ENCODE measurements at regions not wholly inside any gene's neighbourhood (a gene's known extent, or its start where the extent isn't known, plus 50 kb on each side); places are given as distances from the start of the nearest gene placed in this dataset.
A peak's percentile ranks its signal among the peaks of the same experiment; 100 is the strongest.

- DNase-seq (ENCODE audit: low spot score): no peak
- H3K36me3 ChIP-seq: no peaks in the 10 kb centered on the region
- TF ChIP-seq, protein P1, sequence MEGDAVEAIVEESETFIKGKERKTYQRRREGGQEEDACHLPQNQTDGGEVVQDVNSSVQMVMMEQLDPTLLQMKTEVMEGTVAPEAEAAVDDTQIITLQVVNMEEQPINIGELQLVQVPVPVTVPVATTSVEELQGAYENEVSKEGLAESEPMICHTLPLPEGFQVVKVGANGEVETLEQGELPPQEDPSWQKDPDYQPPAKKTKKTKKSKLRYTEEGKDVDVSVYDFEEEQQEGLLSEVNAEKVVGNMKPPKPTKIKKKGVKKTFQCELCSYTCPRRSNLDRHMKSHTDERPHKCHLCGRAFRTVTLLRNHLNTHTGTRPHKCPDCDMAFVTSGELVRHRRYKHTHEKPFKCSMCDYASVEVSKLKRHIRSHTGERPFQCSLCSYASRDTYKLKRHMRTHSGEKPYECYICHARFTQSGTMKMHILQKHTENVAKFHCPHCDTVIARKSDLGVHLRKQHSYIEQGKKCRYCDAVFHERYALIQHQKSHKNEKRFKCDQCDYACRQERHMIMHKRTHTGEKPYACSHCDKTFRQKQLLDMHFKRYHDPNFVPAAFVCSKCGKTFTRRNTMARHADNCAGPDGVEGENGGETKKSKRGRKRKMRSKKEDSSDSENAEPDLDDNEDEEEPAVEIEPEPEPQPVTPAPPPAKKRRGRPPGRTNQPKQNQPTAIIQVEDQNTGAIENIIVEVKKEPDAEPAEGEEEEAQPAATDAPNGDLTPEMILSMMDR (IDR thresholded peaks at IDR 0.05): no peak
- H3K9me3 ChIP-seq: no peaks in the 10 kb centered on the region
- H3K4me3 ChIP-seq: no peak overlapping the region
- H3K27me3 ChIP-seq: no peaks in the 10 kb centered on the region
- H3K27ac ChIP-seq: no peak overlapping the region
- H3K4me1 ChIP-seq: peaks cover 0 to under 1% of the 10 kb centered on the region in 2 donors
Measured at GRCh38 chr11:92436034-92436920, 211.7 kb downstream of the FAT3 start.

- H3K36me3 ChIP-seq: no peaks in the 10 kb centered on the region
- peaks cover 0 to 6% of the 10 kb centered on the region in 2 donors for H3K4me1 ChIP-seq
- no peaks in the 10 kb centered on the region for H3K27me3 ChIP-seq
- DNase-seq (ENCODE audit: low spot score): no peak
- no peak overlapping the region for H3K4me3 ChIP-seq
- no peak overlapping the region for H3K27ac ChIP-seq
- TF ChIP-seq, protein P1 (IDR thresholded peaks at IDR 0.05): no peak
- no peaks in the 10 kb centered on the region for H3K9me3 ChIP-seq
Measured at GRCh38 chr11:92439133-92439532, 214.5 kb downstream of the FAT3 start.

- Histone ChIP-seq H3K9me3 (no peaks in the 10 kb centered on the region), H3K27ac (peak overlapping the region in 1 of 2 donors; percentile 54), H3K27me3 (no peaks in the 10 kb centered on the region), H3K4me3 (no peak overlapping the region), H3K4me1 (peaks cover 0 to 6% of the 10 kb centered on the region in 2 donors), H3K36me3 (no peaks in the 10 kb centered on the region)
- TF ChIP-seq, protein P1 (IDR thresholded peaks at IDR 0.05): no peak
- no peak for DNase-seq (ENCODE audit: low spot score)
Measured at GRCh38 chr11:92440701-92441442, 216.3 kb downstream of the FAT3 start.

DNA sequence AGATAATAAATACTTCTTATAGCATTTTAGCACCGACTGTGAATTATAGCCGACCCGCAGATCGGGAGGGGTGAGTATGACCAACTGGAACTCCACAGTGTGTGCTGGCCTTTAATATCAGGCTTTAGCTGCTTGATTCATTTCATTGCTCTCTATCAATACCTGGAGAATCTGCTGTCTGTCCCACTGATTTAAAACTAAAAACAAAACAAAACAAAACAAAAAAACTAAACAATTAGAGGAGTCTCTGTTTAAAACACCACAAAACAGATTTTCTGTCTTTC lies 216.8 kb downstream of the FAT3 start:
- DNase-seq (ENCODE audit: low spot score): no peak
- Histone ChIP-seq H3K27me3 (no peaks in the 10 kb centered on the region), H3K27ac (peak overlapping the region in 1 of 2 donors; percentile 54), H3K36me3 (no peaks in the 10 kb centered on the region), H3K4me1 (peaks cover 0 to 6% of the 10 kb centered on the region in 2 donors), H3K4me3 (no peak overlapping the region), H3K9me3 (no peaks in the 10 kb centered on the region)
- TF ChIP-seq, protein P1 (IDR thresholded peaks at IDR 0.05): no peak

DNA sequence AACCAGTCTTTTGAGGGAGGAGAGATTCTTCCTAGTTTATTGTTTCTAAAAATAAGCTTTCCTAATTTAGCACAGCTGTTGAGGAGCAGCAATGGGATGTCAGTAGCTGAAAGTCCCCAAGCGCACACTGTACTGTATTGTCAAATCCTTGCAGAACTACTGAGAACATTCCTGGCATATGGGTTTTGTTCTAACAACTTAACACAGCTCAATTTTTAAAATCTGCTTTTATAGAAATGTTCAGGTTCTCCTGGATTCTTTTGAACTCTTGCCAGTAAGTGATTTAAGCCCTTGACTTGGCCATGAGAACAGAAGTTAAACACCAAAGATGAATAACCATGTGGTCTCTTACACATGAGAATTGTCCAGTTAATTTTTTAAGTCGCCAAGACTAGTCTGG lies 218.6 kb downstream of the FAT3 start:
- H3K4me1 ChIP-seq: peaks cover 0 to 6% of the 10 kb centered on the region in 2 donors
- TF ChIP-seq, protein P1 (IDR thresholded peaks at IDR 0.05): no peak
- H3K4me3 ChIP-seq: no peak overlapping the region
- DNase-seq (ENCODE audit: low spot score): no peak
- H3K36me3 ChIP-seq: no peaks in the 10 kb centered on the region
- no peak overlapping the region for H3K27ac ChIP-seq
- no peaks in the 10 kb centered on the region for H3K9me3 ChIP-seq
- H3K27me3 ChIP-seq: no peaks in the 10 kb centered on the region

Data from right atrium auricular region (tissue), 2 donors.